ENCODE measurements at regions not wholly inside any gene's neighbourhood (a gene's known extent, or its start where the extent isn't known, plus 50 kb on each side); places are given as distances from the start of the nearest gene placed in this dataset.

GRCh38 chr6:66421570-66421969, 714.5 kb upstream of the EYS start:
- no peak for DNase-seq (ENCODE audit: low read depth in 4 of 4, low spot score in 3 of 4)

DNA sequence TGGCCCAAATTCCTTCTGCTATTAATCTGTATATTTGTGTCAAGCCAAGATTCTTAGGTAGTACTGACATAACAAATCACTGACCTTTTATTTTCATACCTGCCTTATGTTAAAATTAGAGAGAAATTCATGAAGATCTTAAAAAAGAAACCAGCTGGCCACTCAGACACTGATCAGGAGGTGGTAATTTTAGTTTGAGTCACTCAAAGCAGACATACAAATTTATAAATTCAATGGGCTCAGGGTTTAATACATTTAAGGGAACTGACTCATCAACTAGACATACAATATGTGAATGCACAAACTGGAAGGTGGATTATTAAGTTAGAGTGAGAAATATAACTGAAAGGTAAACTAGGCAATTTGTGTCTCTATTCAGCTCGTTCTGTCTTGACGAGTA, 711.9 kb upstream of the EYS start:
- DNase-seq (ENCODE audit: low read depth in 4 of 4, low spot score in 3 of 4), result no peak

DNA sequence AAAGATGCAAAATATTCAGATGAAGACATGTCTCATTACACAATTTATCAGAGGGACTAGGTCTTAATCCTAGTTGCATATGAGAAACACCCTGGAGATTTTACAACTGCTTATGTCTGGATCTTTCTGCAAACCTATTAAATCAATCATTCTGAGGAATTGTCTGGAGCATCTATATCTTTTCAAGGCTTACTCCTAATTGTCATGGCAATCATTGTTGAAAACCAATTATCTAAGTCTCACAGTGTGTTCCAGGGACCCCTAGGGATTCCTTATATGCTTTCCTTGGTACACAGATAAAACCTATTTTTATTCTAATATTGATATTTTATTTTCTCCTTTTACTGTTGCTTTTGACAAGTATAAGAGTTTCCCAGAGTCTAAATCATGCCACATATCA, 696.9 kb upstream of the EYS start:
- DNase-seq (ENCODE audit: low read depth in 4 of 4, low spot score in 3 of 4), result no peak

DNA sequence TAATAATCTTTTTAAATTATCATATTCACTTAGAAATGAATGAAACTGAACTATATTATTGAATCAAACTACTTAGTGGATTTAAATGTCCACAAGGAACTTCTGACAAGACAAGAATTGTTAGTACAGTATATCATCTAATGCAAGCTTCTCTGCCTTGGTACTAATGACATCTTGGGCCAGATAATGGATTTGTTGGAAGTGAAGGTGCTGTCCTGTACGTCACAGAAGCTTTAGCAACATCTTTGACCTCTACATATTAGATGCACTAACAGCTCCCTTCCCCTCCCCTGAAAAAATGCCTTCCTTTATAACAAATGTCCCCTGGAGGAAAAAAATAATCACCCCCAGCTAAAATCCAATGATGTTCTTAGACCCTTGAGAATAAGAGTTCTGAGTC, 695.8 kb upstream of the EYS start:
- DNase-seq (ENCODE audit: low read depth in 4 of 4, low spot score in 3 of 4), result no peak

DNA sequence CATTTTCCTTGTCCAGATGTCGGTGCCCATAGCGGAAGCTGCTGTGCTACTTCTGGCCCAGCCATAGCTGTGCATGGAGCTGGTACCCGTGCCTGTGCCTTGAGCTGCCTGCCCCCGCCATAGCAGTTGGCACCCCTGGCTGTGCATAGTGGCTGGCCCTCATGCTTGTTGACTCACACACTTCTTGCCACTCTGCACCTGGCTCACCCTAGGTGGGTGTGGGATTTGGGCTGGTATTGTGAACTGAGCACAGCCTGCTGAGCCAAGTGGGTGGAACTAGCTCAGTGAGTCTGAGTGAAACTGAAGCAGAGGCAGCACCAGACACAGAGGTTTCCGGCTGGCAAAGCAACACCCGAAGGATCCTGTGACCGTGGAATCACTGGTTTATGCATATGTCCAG, 689.5 kb upstream of the EYS start:
- DNase-seq (ENCODE audit: low read depth in 4 of 4, low spot score in 3 of 4), result no peak

GRCh38 chr6:66396145-66396544, 689.1 kb upstream of the EYS start:
- DNase-seq (ENCODE audit: low read depth in 4 of 4, low spot score in 3 of 4), result no peak

GRCh38 chr6:66390393-66390792, 683.4 kb upstream of the EYS start:
- no peak for DNase-seq (ENCODE audit: low read depth in 4 of 4, low spot score in 3 of 4)

DNA sequence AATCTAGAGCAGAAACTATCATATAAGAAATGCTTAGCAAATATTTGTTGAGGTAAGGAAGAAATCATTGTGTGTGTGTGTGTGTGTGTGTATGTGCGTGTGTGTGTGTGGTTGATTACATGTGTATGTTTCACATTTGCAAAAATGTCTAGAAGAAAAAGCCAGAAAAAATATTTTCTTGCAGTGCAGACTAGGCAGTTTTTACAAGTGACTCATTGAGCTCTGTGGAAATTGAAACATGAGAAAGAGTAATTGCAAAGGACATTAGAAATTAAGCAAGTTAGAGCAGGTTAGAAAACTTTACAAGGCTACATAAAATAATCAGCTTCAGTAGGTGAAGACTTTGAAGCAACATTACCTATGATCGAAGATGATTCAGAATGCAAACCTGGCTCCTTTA, 669.0 kb upstream of the EYS start:
- no peak for DNase-seq (ENCODE audit: low read depth in 4 of 4, low spot score in 3 of 4)

DNA sequence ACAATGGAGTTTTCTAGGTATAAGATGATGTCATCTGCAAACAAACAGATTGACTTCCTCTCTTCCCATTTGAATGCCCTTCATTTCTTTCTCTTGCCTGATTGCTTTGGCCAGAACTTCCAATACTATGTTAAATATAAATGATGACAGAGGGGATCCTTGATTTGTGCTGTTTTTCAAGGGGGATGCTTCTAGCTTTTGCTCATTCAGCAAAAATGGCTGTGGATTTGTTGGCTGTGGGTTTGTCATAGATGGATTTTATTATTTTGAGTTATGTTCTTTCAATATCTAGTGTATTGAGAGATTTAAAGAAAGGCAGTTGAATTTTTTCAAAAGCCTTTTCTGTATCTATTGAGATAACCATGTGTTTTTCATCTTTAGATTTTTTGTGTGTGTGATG, 662.4 kb upstream of the EYS start:
- DNase-seq (ENCODE audit: low read depth in 4 of 4, low spot score in 3 of 4), result no peak

GRCh38 chr6:66362888-66363287, 655.9 kb upstream of the EYS start:
- DNase-seq (ENCODE audit: low read depth in 4 of 4, low spot score in 3 of 4), result no peak

DNA sequence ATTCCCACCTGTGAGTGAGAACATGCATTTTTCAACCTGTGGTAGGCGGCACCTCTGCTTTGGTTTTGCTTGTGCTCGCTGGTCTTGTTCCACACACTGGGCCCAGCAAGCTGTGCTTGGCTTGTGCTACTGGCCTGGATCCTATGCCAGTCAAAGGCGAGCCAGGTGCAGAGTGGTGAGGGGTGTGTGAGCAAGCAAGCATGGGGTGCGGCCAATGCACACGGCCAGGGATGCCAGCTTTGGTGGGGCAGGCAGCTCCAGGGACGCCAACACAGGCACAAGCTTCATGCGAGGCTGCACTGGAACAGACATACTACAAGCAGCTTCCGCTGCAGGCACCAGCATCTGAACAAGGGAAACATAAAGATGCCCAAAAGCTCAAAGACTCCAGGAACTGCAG, 654.9 kb upstream of the EYS start:
- DNase-seq (ENCODE audit: low read depth in 4 of 4, low spot score in 3 of 4), result no peak

GRCh38 chr6:66357781-66358180, 650.8 kb upstream of the EYS start:
- no peak for DNase-seq (ENCODE audit: low read depth in 4 of 4, low spot score in 3 of 4)

GRCh38 chr6:66355471-66355870, 648.4 kb upstream of the EYS start:
- DNase-seq (ENCODE audit: low read depth in 4 of 4, low spot score in 3 of 4), result no peak

DNA sequence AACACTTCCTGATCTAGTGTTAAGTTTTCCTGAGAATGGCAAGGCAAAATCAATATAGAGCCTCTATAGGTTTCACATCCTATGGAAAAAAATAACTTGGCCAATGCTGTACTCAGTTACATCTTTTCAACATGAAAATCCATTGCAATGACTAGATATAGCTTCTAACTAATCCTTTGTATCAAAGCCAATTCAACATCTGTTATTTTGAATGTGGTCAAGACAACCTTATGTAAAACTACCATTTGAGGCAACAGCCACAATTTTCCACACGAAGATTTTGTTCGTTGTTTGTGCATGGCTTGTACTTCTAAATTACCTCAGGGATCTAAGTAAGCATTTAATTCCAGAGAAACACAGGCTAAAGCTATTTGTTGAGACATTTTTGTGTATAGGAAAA, 637.8 kb upstream of the EYS start:
- no peak for DNase-seq (ENCODE audit: low read depth in 4 of 4, low spot score in 3 of 4)

GRCh38 chr6:66340736-66341135, 633.7 kb upstream of the EYS start:
- DNase-seq (ENCODE audit: low read depth in 4 of 4, low spot score in 3 of 4), result no peak

DNA sequence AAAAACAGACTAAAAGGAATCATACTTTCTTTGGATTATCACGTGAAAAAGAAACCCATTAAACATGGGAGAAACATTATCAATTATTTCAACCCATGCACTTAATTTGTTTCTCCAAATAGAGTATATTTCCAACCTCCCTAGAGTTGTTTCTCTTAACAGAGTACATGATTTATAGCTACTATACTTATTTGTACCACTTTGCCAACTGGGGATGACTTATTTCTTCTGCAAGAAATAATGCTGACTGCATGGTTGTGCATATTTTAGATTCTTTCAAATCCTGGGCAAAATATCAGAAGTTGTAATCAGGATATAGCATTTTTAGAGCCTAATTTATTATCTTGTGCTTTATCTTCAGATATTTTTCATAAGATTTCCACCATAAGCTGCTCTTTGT, 629.1 kb upstream of the EYS start:
- DNase-seq (ENCODE audit: low read depth in 4 of 4, low spot score in 3 of 4), result no peak

GRCh38 chr6:66328200-66328599, 621.2 kb upstream of the EYS start:
- no peak for DNase-seq (ENCODE audit: low read depth in 4 of 4, low spot score in 3 of 4)

- no peak for DNase-seq (ENCODE audit: low read depth in 4 of 4, low spot score in 3 of 4)
Measured at GRCh38 chr6:66326228-66326627, 619.2 kb upstream of the EYS start.

DNA sequence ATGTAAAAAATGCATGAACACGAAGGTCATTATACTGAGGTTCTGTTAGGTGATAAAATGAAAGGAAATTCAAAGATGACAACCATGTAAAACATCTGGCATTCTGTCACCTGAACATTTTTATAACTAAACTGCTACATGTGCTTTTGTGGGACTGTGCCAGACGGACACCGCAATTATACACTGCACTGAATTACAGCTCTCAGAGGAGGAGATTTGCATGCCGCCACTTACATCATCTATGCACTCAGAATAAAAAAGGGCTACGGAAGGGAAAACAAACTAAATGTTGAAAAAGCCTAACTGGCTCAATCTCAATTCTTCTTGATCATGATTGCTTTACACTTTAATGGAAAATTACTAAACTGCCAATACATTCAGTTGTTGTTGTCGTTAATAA, 614.0 kb upstream of the EYS start:
- no peak for DNase-seq (ENCODE audit: low read depth in 4 of 4, low spot score in 3 of 4)

DNA sequence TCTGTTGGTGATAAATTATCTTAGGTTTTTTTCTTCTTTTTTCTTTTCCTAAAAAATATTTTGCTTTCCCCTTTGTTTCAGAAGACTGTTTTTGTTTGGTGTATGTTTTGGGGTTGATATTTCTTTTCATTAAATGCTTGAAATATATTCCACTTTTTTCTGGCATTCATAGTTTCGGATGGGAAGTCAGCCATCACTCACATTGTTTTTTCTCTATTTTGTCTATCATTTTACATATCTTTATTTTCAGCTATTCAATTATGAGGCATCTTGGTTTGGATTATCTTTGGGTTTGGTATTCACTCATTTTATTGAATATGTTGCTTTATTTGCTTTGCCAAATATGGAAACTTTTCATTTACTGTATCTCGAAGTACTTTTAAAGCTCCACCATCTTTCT, 600.5 kb upstream of the EYS start:
- no peak for DNase-seq (ENCODE audit: low read depth in 4 of 4, low spot score in 3 of 4)

GRCh38 chr6:66291905-66292304, 584.9 kb upstream of the EYS start:
- DNase-seq (ENCODE audit: low read depth in 4 of 4, low spot score in 3 of 4), result no peak

DNA sequence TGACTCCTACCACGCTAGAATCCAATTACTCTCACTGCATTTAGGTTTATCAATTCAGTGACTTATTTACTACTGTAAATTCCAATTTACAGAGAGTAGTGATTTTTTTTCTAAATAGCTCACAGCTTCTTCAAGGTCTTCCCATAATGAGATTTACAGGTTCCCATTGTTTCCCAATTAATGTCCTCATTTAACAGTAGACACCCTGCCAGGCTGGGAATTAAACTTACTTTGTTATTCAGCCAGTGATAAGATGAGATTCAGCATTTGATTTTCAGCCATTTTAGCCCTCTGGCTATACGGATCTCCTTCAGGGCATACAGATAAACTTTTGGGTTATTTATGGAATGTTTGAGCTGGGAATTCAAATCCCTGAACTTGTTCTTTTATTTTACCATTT, 582.9 kb upstream of the EYS start:
- DNase-seq (ENCODE audit: low read depth in 4 of 4, low spot score in 3 of 4), result no peak

GRCh38 chr6:66278115-66278514, 571.1 kb upstream of the EYS start:
- no peak for DNase-seq (ENCODE audit: low read depth in 4 of 4, low spot score in 3 of 4)

- DNase-seq (ENCODE audit: low read depth in 4 of 4, low spot score in 3 of 4), result no peak
Measured at GRCh38 chr6:66277400-66277799, 570.4 kb upstream of the EYS start.
